ENCODE measurements at regions not wholly inside any gene's neighbourhood (a gene's known extent, or its start where the extent isn't known, plus 50 kb on each side); places are given as distances from the start of the nearest gene placed in this dataset.
A peak's percentile ranks its signal among the peaks of the same experiment; 100 is the strongest.

DNA sequence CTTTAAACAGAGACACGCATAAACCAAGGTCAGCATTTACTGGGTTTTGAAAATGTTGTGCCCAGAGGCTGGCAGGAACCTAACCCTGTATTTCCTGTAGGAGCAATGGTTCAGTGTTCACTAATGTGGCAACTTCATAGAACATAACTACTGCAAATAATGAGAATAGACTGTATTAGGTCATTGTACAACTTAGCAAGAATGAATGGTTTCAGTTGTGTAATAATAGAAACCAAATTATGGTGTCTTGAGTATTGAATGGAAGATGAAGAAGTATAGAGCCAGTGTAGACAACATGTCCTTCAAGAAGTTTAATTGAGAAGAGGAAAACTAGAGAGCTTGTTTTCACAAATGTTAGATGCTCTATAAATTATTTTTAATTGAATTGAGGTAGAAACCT is 172.5 kb downstream of the BUB3 start:
- TF ChIP-seq GATA3 (IDR thresholded peaks at IDR 0.05; ENCODE audit: low read depth, low read length) (no peak), GATA2 (IDR thresholded peaks at IDR 0.05; ENCODE audit: low read depth, low read length) (no peak)

DNA sequence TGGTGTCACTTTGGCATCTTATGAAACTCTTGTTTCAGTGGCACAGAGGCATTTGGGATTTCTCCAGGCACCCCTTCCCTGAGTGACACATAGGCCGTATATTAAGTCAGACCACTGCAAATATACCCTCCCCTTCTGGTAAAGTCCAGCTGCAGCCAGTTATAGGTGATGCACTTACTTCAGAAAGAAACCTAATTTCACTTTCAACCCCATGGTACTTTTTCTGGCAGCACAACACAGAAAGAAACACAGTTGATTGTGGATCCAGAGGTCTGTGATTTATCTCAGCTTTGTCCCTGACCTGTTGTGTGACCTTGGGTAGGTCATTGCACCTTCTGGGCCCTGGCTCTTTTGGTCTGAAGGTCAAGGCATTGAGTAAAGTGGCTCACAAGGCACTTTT is 173.2 kb downstream of the BUB3 start:
- TF ChIP-seq GATA3 (IDR thresholded peaks at IDR 0.05; ENCODE audit: low read depth, low read length), result no peak
- no peak for TF ChIP-seq GATA2 (IDR thresholded peaks at IDR 0.05; ENCODE audit: low read depth, low read length)

DNA sequence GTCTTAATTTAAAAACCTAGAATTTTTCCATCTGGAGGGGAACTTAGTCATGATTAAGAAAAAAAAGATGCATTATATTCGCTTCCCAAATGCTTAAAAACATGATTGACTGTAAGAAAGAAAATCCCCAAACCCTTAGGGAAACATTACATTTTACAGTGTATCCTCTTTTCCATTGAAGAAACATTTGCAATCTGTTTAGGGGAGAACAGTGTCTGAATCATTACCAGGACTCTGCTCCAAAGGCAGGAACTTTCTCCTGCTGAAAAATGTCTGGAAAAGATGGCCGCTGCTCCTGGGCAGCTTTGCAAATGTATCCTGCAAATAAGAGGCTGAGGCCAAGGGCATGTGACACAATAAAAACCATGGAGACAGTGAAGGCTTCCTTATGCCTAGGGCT is 173.7 kb downstream of the BUB3 start:
- no peak for TF ChIP-seq GATA2 (IDR thresholded peaks at IDR 0.05; ENCODE audit: low read depth, low read length)
- TF ChIP-seq GATA3 (IDR thresholded peaks at IDR 0.05; ENCODE audit: low read depth, low read length), result no peak

DNA sequence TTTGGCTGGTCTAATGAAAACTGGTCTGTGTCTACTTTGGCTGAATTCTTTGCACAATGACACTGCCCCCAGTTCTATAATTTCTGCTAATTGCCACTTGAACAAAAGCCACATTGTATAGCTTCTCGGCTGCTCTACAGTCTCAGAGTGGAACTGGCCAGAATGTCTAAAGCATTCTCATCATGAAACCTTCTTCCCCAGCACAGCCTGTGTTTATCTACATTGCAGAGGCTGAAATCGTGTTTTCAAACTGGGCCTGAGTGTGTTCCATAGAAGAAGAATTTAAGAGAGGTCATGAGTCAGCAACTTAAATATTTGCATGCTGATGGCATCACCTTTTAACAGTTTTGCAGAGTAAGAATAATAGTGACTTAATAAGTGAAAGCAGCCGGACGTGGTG is 177.2 kb downstream of the BUB3 start:
- TF ChIP-seq GATA2 (IDR thresholded peaks at IDR 0.05; ENCODE audit: low read depth, low read length) (no peak), GATA3 (IDR thresholded peaks at IDR 0.05; ENCODE audit: low read depth, low read length) (no peak)

DNA sequence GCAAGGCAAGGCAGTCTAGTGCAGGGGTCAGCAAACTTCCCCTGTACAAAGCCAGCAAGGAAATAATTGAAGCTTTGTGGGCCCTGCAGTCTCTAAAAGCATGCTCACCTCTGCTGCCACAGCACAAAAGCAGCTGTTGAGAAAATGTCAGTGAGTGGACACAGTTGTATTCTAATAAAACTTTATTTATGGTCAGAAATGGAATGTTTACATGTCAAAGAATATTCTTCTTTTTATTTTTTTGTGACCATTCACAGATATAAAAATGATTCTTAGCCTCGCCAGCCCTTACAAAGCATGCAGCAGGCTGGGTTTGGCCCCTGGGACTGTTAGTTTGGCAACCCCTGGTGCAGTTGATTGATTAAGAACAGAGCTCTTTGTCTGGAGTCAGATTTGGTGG is 192.4 kb downstream of the BUB3 start:
- TF ChIP-seq GATA2 (IDR thresholded peaks at IDR 0.05; ENCODE audit: low read depth, low read length) (no peak), GATA3 (IDR thresholded peaks at IDR 0.05; ENCODE audit: low read depth, low read length) (no peak)

DNA sequence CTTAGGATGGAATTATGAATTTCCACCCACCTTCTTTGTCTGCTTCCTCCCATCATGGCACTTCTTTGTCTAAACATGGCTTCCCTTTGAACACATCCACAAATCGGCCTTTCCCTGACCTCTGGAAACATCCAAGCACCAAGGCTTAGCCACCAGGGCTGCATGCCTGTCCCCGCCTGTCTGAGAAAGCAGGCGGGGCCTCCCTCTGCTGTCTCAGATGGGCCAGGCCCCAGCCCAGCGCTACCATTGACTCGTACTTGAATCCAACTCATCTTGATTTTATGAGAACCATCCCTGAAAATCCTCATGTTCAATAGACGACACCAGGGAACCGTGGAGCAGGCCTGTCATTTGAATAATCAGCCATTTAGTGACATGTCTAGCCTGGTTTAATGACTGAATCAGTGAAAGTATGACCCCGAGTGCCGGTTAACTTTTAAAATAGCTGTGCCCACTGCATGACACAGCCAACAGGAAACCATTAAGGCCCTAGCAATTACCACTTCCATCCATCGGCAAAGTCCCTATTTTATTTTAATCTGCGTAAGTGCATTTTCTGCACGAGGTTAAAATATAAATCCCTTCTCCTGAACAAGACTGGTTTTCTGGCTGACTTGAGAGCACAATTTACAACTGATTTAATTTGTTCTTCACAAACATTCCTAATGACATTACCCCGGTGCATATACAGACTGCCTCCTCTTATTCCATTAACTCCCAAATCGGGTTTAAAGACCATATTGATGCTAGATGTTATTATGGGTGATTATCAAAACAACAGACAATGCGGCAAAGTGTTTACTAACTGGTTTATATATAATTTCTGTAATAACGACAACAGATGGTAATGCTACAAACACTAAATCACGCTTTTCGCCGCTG is 194.7 kb downstream of the BUB3 start:
- TF ChIP-seq GATA2 (IDR thresholded peaks at IDR 0.05; ENCODE audit: low read depth, low read length) (no peak; the same call in 1 of the 2 replicates), GATA3 (IDR thresholded peaks at IDR 0.05; ENCODE audit: low read depth, low read length) (no peak)

DNA sequence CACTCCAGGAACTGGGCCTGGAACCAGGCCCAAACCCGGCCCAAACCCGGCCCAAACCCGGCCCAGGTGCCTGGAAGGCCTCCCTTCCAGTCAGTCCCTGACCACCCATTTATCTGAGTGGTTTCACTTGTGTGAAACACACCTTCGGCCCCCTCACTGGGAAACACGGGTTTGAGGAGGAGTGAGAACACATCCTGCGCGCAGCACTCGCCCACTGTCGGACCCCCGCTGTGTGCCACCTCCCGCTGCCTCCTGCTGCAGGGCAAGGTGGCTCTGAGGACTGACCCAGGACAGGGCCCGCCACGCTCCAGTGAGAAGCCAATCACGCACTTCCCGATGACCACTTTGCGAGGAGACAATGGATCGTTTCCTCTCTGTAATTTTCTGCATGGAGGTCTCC is 197.5 kb downstream of the BUB3 start:
- TF ChIP-seq GATA3 (IDR thresholded peaks at IDR 0.05; ENCODE audit: low read depth, low read length) (no peak), GATA2 (IDR thresholded peaks at IDR 0.05; ENCODE audit: low read depth, low read length) (no peak)

DNA sequence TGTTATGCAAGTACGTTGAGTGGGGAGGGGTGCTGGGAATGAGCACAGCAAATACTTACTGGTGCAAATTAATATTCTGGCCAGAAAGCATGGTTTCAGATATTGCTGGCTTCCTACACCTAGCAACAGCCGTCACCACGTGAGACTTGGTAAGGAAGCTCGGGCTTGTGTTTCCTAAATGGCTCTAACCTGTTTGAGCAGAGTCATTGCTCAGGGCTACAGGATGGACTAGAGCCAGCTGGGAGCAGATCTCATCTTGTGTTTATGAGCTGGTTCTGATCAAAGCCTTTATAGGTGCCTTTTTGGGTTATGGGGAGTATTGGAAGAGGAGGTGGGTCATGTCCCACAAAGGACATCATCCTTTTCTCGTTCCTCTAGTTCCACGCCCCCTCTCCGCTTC is 200.3 kb downstream of the BUB3 start:
- TF ChIP-seq GATA2 (IDR thresholded peaks at IDR 0.05; ENCODE audit: low read depth, low read length) (no peak), GATA3 (IDR thresholded peaks at IDR 0.05; ENCODE audit: low read depth, low read length) (no peak)

DNA sequence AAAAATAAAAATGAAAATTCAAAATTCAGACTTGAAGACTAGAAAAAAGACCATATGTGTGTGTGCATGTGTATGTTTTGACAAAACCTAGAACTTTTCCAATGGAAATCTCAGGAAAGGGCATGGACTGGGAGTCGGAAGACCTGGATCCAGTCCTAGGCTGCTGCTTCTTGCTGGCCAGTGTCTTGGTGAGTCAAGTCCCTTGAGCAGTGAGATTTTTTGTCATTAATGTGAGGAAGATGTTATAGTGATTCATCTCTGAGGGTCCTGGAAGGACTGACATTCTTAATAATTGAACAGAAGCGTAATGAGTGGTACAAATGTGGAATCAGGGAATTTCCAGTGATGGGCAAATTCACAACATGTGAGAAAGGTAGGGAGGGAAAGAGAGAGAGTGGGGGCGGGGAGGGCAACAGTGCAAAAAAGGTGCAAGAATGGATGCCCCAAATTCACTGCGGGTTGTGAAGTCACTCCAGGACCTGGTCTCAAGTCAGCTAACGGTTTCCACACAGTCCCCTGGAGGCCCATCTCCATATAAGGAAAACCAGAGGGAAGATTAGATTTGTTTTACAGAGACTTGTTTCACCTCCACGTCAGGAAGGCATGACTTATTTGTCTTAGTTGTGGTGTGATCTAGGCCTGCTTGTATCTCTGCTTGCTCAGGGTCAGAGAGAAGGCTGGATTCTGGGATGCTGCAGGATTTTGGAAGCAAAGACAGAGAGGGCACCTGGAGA is 201.7 kb downstream of the BUB3 start:
- TF ChIP-seq GATA2 (IDR thresholded peaks at IDR 0.05; ENCODE audit: low read depth, low read length) (no peak), GATA3 (IDR thresholded peaks at IDR 0.05; ENCODE audit: low read depth, low read length) (no peak)

DNA sequence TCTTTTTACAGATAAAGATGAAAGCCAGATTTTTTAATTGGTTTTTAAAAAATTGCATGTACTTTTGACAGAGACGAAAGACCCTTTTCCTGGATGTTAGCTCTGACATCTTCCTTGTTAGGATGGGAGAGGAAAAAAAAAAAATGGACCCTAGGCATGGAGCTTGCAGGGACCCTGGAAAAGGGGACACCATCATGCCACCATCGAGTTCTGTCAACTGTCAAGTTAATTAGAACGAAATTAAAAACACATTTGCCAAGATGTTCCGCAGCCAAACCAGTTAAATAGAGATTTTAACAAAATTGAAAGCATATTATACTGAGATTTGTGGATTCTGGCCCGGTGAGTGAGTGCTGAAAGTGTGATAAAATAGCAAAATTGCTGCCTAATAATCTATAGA is 202.6 kb downstream of the BUB3 start:
- TF ChIP-seq GATA3 (IDR thresholded peaks at IDR 0.05; ENCODE audit: low read depth, low read length) (no peak), GATA2 (IDR thresholded peaks at IDR 0.05; ENCODE audit: low read depth, low read length) (no peak)

DNA sequence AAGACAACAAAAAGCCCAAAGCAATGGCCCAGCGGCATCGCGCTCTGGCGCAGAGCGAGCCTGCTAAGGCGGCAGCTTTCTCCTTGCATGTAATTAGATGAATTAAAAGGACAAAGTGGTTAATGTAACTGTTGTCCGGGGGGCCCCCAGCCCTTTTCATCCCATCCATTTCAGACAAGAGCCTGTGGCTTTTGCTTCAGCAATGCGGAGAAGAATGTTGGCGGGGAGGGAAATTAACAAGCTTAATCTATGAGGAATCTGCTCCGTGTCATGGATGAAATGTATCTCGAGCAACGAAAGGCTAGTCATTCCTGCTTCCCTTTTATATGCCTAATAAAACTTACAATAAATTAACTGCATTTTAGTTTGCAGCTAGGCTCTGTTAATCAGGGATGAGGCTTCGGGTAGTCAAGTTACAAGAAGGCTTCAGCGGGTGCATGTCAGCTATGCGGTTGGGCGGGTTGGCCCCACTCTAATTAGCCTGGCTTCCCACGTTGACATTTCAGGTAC is 203.3 kb downstream of the BUB3 start:
- peak; percentile 81 for TF ChIP-seq GATA2 (IDR thresholded peaks at IDR 0.05; ENCODE audit: low read depth, low read length)
- no peak for TF ChIP-seq GATA3 (IDR thresholded peaks at IDR 0.05; ENCODE audit: low read depth, low read length)

DNA sequence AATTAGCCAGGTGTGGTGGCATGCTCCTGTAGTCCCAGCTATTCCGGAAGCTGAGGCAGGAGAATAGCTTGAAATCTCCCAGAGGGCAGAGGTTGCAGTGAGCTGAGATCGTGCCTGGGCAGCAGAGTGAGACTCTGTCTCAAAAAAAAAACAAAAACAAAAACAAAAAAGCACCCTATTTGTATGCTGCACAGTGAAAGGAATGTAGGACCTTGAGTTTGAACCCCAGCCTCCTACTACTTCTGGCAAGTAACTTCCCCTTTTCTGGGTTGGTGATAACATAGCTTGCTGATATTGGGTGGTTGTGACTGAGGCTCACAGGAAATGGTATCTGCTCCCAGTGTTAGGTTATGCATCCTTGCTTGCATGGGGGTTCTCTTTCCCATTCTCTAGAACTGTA is 205.3 kb downstream of the BUB3 start:
- TF ChIP-seq GATA2 (IDR thresholded peaks at IDR 0.05; ENCODE audit: low read depth, low read length) (no peak), GATA3 (IDR thresholded peaks at IDR 0.05; ENCODE audit: low read depth, low read length) (no peak)

DNA sequence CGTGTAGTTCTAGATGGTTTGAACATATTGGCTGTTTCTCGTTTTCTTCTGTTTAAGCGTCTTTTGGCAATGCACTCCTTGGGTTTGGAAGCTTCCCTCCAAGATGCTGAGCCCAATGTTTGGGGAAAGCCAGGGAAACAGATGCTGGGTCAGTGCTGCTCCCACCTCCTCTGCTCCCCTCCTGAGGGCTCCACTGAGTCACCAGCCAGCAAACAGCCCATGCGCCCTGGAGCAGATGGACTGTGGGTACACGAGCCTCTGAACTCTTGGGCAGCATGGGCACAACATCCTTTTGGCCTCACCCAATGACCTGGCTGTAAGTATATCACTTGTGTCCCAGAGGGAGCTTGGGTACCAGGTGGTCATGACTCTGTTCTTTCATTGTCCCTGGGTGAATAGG is 207.6 kb downstream of the BUB3 start:
- TF ChIP-seq GATA2 (IDR thresholded peaks at IDR 0.05; ENCODE audit: low read depth, low read length) (no peak), GATA3 (IDR thresholded peaks at IDR 0.05; ENCODE audit: low read depth, low read length) (no peak)

DNA sequence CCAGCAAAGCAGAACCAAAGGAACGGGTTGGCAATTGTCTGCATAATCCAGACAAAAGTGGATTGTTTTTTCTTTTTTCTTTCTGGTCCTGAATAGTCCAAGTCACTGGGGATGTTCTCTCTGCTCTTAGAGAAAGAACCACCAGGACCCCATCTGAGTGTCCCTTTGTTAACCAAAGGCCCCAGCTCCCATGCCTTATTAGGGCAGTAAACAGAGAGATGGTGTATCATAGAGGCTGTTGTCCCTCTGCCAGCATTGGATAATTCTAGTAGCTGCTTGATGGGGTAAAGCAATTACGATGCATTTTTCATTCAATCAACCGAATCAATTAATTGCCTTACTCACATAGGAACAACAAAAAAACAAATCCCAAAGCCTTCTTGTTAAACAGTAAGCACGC is 213.0 kb downstream of the BUB3 start:
- no peak for TF ChIP-seq GATA2 (IDR thresholded peaks at IDR 0.05; ENCODE audit: low read depth, low read length)
- no peak for TF ChIP-seq GATA3 (IDR thresholded peaks at IDR 0.05; ENCODE audit: low read depth, low read length)

DNA sequence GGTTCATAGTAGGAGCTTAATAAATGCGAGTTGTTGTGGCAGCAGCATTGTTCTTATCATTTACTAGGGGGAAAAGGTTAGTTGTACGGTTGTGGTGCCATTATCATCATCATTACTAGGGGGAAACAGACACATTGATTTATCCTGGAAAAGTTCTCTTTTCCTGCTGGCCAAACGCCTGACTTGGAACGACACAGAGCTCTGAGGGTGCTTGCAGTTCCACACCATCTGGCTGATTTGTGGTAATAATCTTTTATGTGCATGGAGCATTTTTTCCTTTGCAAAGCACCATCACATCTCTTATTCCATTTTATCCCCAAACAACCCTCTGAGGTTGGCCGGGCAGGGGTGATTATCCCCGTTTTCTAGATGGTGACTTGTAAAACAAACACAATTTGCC is 219.4 kb downstream of the BUB3 start:
- TF ChIP-seq GATA3 (IDR thresholded peaks at IDR 0.05; ENCODE audit: low read depth, low read length), result no peak
- TF ChIP-seq GATA2 (IDR thresholded peaks at IDR 0.05; ENCODE audit: low read depth, low read length), result no peak
